ENCODE measurements at regions not wholly inside any gene's neighbourhood (a gene's known extent, or its start where the extent isn't known, plus 50 kb on each side); places are given as distances from the start of the nearest gene placed in this dataset.

GRCh38 chr16:26736084-26736483 is 330.6 kb upstream of the C16orf82 start:
- no peak overlapping the region for H3K4me3 Mint-ChIP-seq
- H3K27me3 Mint-ChIP-seq (ENCODE audit: low read depth), result peaks cover 5% of the 10 kb centered on the region
- ATAC-seq, result no peak

More at GRCh38 chr16:26736084-26736483, 330.6 kb upstream of the C16orf82 start:
- H3K27ac Mint-ChIP-seq, result no peak overlapping the region
- TF ChIP-seq ATF1 (CRISPR knock-in tag; IDR thresholded peaks at IDR 0.05) (no peak), NR3C1 (CRISPR knock-in tag; conservative IDR thresholded peaks at IDR 0.05; ENCODE audit: low read depth) (no peak), ATF6 (CRISPR knock-in tag; IDR thresholded peaks at IDR 0.05) (no peak), CREB1 (CRISPR knock-in tag; IDR thresholded peaks at IDR 0.05) (no peak), TCF7 (CRISPR knock-in tag; IDR thresholded peaks at IDR 0.05; ENCODE audit: low read depth) (no peak), ZBTB21 (CRISPR knock-in tag; IDR thresholded peaks at IDR 0.05; ENCODE audit: borderline replicate concordance) (no peak), ARID4B (CRISPR knock-in tag; IDR thresholded peaks at IDR 0.05; ENCODE audit: borderline replicate concordance) (no peak), GTF2I (CRISPR knock-in tag; conservative IDR thresholded peaks at IDR 0.05) (no peak), ATF2 (CRISPR knock-in tag; IDR thresholded peaks at IDR 0.05; ENCODE audit: borderline replicate concordance, low read depth) (no peak), JUN (CRISPR knock-in tag; IDR thresholded peaks at IDR 0.05) (no peak), ESRRA (CRISPR knock-in tag; IDR thresholded peaks at IDR 0.05; ENCODE audit: borderline replicate concordance) (no peak), E2F5 (CRISPR knock-in tag; IDR thresholded peaks at IDR 0.05) (no peak), ELF4 (CRISPR knock-in tag; IDR thresholded peaks at IDR 0.05; ENCODE audit: low read depth) (no peak), NFATC4 (CRISPR knock-in tag; IDR thresholded peaks at IDR 0.05) (no peak), SOX15 (CRISPR knock-in tag; IDR thresholded peaks at IDR 0.05) (no peak), MXD4 (CRISPR knock-in tag; IDR thresholded peaks at IDR 0.05; ENCODE audit: borderline replicate concordance) (no peak), ERG (CRISPR knock-in tag; IDR thresholded peaks at IDR 0.05) (no peak), TP53 (CRISPR knock-in tag; IDR thresholded peaks at IDR 0.05) (no peak), IRF2 (CRISPR knock-in tag; IDR thresholded peaks at IDR 0.05; ENCODE audit: borderline replicate concordance, low read depth) (no peak)
- H3K4me1 Mint-ChIP-seq, result peaks cover 9% of the 10 kb centered on the region
- POLR2A ChIA-PET, result no interaction called here
- peaks cover 9% of the 10 kb centered on the region for H3K9me3 Mint-ChIP-seq
- H3K36me3 Mint-ChIP-seq, result no peaks in the 10 kb centered on the region
- no peak for DNase-seq (ENCODE audit: low spot score)
- CTCF ChIA-PET, result no interaction called here
